Breast epithelium (tissue), 4 donors: ENCODE measurements at regions not wholly inside any gene's neighbourhood (a gene's known extent, or its start where the extent isn't known, plus 50 kb on each side); places are given as distances from the start of the nearest gene placed in this dataset.

ENCODE experiments used
- DNase-seq, 2 donors: peaks; one replicate each; pipeline ENCODE4 v3.0.0-alpha.2; 2019; ENCODE audit warnings: low spot score in 2 of 2
- H3K27ac ChIP-seq, 2 donors: fragments of 200-600 bp; sonication (generic) in 1 of 2; one replicate each; pipeline ENCODE4 v1.5.1; 2016 to 2019; ENCODE audit warnings: mild to moderate bottlenecking in 1 of 2
- H3K27me3 ChIP-seq, 2 donors: fragments of 200-600 bp; sonication (generic) in 1 of 2; one replicate each; pipeline versions ENCODE4 v1.5.1 to v1.6.0; 2017 to 2019; ENCODE audit warnings: control low read depth in 1 of 2, mild to moderate bottlenecking in 1 of 2
- H3K36me3 ChIP-seq: fragments of 200-600 bp; one replicate; pipeline ENCODE4 v1.5.1; 2019
- H3K4me1 ChIP-seq, 2 donors: fragments of 200-600 bp; sonication (generic); one replicate each; pipeline ENCODE4 v1.5.1; 2016 to 2019; ENCODE audit warnings: control low read depth in 1 of 2
- H3K4me3 ChIP-seq, 3 donors: fragments of 200-600 bp; sonication (generic); 1 replicate in 2 of 3; 2 replicates in 1 of 3; pipeline ENCODE4 v1.5.1; 2016 to 2019; ENCODE audit warnings: mild to moderate bottlenecking in 3 of 3, moderate library complexity in 2 of 3
- H3K9me3 ChIP-seq, 2 donors: fragments of 200-600 bp; sonication (generic) in 1 of 2; one replicate each; pipeline ENCODE4 v1.5.1; 2016 to 2019; ENCODE audit warnings: control low read depth in 1 of 2
- POLR2A ChIP-seq: fragments of 450-650 bp; IDR thresholded peaks from one replicate; pipeline ENCODE4 v1.6.1; 2016; ENCODE audit warnings: antibody characterized with exemption, mild to moderate bottlenecking, moderate library complexity
- POLR2AphosphoS5 ChIP-seq, 3 donors: sonication (generic); formaldehyde crosslinking; IDR thresholded peaks; one replicate each; pipeline ENCODE4 v1.6.1; 2017; ENCODE audit warnings: antibody characterized with exemption in 3 of 3
- intact Hi-C: fragments of 100-400 bp; cut with DNase I; formaldehyde crosslinking; loops from one replicate; pipeline ENCODE4 v1.15.1; 2023; ENCODE audit warnings: low total_unique reads
- TF ChIP-seq, protein P1 (sequence below), 3 donors: fragments of 450-650 bp; IDR thresholded peaks; one replicate each; pipeline ENCODE4 v1.5.1; 2016 to 2017; ENCODE audit warnings: antibody characterized with exemption in 3 of 3, mild to moderate bottlenecking in 3 of 3, moderate library complexity in 3 of 3

DNA sequence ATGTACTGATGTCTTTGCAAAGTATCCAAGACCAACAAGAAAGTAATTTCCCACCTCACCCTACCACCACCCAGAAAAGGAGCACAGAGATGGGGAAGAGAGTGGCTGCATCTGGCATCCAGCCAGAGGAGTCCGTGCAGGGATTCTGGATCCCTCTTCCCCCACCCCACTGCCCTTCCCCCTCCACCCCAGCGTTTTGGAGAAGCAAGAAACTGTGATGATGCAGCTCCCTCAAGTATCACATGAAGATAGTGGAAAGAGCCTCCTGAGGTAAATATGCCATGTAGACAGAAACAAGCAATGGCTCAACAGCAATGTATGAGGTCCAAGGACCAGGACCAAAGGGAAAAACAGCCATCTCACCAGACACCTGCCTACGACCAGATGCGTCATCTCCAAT is 153.8 kb downstream of the DEPDC1B start:
- Histone ChIP-seq H3K4me3 (no peak overlapping the region), H3K36me3 (no peaks in the 10 kb centered on the region), H3K9me3 (no peaks in the 10 kb centered on the region), H3K27ac (no peak overlapping the region), H3K4me1 (no peaks in the 10 kb centered on the region), H3K27me3 (no peaks in the 10 kb centered on the region)
- no peak for DNase-seq
- TF ChIP-seq POLR2A = no peak
- TF ChIP-seq, protein P1, sequence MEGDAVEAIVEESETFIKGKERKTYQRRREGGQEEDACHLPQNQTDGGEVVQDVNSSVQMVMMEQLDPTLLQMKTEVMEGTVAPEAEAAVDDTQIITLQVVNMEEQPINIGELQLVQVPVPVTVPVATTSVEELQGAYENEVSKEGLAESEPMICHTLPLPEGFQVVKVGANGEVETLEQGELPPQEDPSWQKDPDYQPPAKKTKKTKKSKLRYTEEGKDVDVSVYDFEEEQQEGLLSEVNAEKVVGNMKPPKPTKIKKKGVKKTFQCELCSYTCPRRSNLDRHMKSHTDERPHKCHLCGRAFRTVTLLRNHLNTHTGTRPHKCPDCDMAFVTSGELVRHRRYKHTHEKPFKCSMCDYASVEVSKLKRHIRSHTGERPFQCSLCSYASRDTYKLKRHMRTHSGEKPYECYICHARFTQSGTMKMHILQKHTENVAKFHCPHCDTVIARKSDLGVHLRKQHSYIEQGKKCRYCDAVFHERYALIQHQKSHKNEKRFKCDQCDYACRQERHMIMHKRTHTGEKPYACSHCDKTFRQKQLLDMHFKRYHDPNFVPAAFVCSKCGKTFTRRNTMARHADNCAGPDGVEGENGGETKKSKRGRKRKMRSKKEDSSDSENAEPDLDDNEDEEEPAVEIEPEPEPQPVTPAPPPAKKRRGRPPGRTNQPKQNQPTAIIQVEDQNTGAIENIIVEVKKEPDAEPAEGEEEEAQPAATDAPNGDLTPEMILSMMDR (IDR thresholded peaks at IDR 0.05) = no peak
- TF ChIP-seq POLR2AphosphoS5 (IDR thresholded peaks at IDR 0.05) = no peak
- intact Hi-C loops = no loop called here

DNA sequence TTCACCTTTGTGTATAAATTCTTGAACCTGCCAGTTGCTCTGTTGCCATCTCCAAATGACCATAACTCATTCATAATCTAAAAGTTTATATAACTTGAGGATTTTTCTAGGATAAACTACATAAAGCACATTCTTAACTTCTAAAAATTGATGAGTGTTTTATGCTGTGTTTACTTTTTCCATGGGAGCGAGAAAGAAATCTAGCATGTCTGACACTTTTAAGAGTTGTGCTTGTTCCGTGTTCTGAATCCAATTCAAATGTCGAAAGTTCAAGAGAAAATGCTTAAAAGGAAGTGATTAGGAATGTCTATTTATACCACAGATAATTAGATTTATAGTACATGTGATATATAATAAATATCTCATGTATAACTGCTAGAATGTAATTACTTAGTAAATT is 154.4 kb downstream of the DEPDC1B start:
- H3K36me3 ChIP-seq = no peaks in the 10 kb centered on the region
- H3K9me3 ChIP-seq = no peaks in the 10 kb centered on the region
- no peaks in the 10 kb centered on the region for H3K27me3 ChIP-seq
- no peak overlapping the region for H3K27ac ChIP-seq
- no peak for TF ChIP-seq POLR2AphosphoS5 (IDR thresholded peaks at IDR 0.05)
- TF ChIP-seq, protein P1 (IDR thresholded peaks at IDR 0.05) = no peak
- intact Hi-C loops = no loop called here
- no peaks in the 10 kb centered on the region for H3K4me1 ChIP-seq
- DNase-seq = no peak
- no peak overlapping the region for H3K4me3 ChIP-seq

DNA sequence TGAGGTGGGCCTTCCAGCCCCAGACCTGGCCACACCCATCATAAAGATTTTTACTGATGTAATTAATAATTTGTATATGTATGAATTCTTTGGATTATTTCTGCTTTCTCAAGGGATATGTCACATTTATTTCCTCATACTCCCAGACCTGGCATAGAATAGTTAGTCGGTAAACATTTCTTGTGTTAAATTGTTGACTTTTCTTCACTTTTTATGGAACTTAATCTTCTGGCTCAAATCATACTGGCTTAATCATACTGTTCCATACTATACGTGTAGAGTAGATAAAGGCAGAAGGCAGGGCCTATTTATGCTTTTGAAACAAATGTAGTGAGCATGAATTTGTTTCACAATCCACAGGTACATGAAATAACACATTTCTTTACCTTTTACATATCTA is 155.8 kb downstream of the DEPDC1B start:
- intact Hi-C loops = no loop called here
- no peak overlapping the region for H3K27ac ChIP-seq
- TF ChIP-seq, protein P1 (IDR thresholded peaks at IDR 0.05) = no peak
- no peak for TF ChIP-seq POLR2AphosphoS5 (IDR thresholded peaks at IDR 0.05)
- TF ChIP-seq POLR2A = no peak

DNA sequence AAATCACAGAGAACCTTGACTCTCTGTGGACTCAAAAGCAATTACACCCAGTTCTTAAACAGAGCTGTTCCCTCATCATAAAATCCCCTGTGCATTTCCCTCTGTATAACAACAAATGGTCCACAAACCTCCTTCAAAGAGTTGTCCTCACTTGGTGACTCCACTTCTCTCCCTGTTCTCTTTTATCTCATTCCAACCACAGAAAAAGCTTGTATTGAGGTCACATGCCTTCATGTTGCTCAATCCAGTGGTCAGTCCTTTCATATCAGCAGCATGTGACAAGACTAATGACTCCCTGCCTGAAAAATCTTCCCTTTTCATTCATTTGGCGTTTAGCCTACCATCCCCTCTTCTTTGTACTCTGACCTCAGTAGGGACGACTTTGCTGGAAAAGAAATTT is 158.0 kb downstream of the DEPDC1B start:
- Histone ChIP-seq H3K9me3 (no peaks in the 10 kb centered on the region), H3K4me1 (no peaks in the 10 kb centered on the region), H3K27me3 (no peaks in the 10 kb centered on the region), H3K4me3 (no peak overlapping the region), H3K36me3 (no peaks in the 10 kb centered on the region), H3K27ac (no peak overlapping the region)
- intact Hi-C loops = no loop called here
- no peak for DNase-seq
- TF ChIP-seq, protein P1 (IDR thresholded peaks at IDR 0.05) = no peak
- peak in 1 of 3 donors; percentile 58 for TF ChIP-seq POLR2AphosphoS5 (IDR thresholded peaks at IDR 0.05)

More for the DNA sequence above, 155.8 kb downstream of the DEPDC1B start:
- H3K36me3 ChIP-seq = no peaks in the 10 kb centered on the region
- no peaks in the 10 kb centered on the region for H3K9me3 ChIP-seq
- H3K27me3 ChIP-seq = no peaks in the 10 kb centered on the region
- DNase-seq = no peak
- no peak overlapping the region for H3K4me3 ChIP-seq
- no peaks in the 10 kb centered on the region for H3K4me1 ChIP-seq

DNA sequence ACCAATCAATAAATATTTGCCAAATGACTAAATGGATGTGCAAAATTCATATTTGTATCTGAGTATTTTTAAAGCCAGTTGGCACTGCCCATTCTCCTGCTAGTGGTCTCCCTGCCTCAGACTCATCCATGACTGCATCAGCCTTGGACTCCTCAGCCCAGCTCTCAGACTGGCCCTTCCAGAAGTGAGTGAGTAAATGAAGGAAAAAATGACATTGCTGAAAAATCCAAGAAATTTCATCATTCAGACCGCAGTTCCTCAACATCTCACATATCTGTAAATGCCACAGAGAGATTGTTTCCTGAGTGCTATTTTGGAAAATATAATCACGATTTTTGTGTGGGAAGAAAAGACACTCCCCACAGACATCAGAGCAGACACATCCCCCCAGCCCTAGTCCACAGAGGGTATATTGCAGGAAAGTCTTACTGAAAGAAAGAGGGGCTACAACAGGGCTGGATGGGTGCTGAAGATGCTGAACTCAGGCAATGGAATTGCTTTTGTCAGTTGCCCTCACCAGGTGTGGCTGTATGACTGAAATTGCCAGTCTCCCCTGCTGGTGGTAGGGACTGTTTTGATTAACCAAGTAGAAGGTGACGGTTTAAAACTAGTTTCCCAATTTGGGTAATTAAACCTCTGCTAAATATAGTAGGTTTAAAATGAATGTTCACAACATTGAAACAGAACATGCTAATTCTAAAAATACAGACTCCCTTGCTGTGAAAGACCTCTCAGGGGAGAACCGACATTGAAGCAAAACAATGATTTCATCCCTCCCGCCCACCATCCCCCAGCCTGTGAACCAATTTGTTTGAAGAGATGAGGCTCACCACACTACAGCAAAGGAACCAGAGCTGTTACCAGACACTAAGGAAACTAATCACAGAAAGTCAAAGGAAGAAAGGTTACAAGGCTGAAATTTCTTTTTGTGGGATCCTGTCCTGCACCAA is 158.8 kb downstream of the DEPDC1B start:
- Histone ChIP-seq H3K4me1 (no peaks in the 10 kb centered on the region), H3K27me3 (no peaks in the 10 kb centered on the region), H3K4me3 (no peak overlapping the region), H3K9me3 (no peaks in the 10 kb centered on the region), H3K36me3 (no peaks in the 10 kb centered on the region), H3K27ac (peak overlapping the region in 1 of 2 donors; percentile 8)
- DNase-seq = no peak
- intact Hi-C loops = no loop called here
- TF ChIP-seq, protein P1 (IDR thresholded peaks at IDR 0.05) = no peak
